B cell (primary cell): ENCODE measurements at regions not wholly inside any gene's neighbourhood (a gene's known extent, or its start where the extent isn't known, plus 50 kb on each side); places are given as distances from the start of the nearest gene placed in this dataset.

Experiments used
- EZH2 ChIP-seq: IDR thresholded peaks from 2 replicates; pipeline ENCODE4 v1.6.1; 2012; ENCODE audit warnings: borderline replicate concordance, low read depth, mild to moderate bottlenecking, moderate library complexity, low read length; ENCODE audit not compliant: insufficient read depth, poor library complexity, severe bottlenecking
- TF ChIP-seq, protein P1 (sequence below): fragments of 200-600 bp; IDR thresholded peaks from one replicate; pipeline ENCODE4 v1.8.0; 2022; ENCODE audit warnings: antibody characterized with exemption, mild to moderate bottlenecking

DNA sequence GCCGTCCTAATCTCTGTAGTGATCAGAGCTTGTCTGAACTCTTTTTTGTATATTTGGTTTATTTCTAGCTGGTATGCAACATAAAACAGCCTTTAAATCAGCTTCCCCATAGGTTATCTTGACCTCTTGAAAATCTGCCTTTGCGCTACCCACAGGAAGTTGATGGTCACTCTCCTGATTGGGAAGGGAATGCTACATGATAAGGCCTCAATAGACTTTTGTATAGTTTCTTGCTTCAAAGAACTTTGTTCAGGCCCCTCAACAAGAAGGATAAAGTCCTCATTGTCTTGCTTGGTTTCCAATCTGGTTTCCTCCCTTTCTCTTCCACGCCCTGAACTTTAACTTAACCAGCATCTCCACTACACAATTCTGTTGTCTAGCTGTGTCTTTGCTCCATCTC, 95.4 kb upstream of the TENT5A start:
- TF ChIP-seq, protein P1, sequence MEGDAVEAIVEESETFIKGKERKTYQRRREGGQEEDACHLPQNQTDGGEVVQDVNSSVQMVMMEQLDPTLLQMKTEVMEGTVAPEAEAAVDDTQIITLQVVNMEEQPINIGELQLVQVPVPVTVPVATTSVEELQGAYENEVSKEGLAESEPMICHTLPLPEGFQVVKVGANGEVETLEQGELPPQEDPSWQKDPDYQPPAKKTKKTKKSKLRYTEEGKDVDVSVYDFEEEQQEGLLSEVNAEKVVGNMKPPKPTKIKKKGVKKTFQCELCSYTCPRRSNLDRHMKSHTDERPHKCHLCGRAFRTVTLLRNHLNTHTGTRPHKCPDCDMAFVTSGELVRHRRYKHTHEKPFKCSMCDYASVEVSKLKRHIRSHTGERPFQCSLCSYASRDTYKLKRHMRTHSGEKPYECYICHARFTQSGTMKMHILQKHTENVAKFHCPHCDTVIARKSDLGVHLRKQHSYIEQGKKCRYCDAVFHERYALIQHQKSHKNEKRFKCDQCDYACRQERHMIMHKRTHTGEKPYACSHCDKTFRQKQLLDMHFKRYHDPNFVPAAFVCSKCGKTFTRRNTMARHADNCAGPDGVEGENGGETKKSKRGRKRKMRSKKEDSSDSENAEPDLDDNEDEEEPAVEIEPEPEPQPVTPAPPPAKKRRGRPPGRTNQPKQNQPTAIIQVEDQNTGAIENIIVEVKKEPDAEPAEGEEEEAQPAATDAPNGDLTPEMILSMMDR: no peak
- TF ChIP-seq EZH2: no peak
